ENCODE measurements at regions not wholly inside any gene's neighbourhood (a gene's known extent, or its start where the extent isn't known, plus 50 kb on each side); places are given as distances from the start of the nearest gene placed in this dataset.

- Mint-ChIP-seq H3K4me1 (ENCODE audit: unreplicated experiment) (no peaks in the 10 kb centered on the region), H3K27me3 (ENCODE audit: unreplicated experiment) (peaks cover 4% of the 10 kb centered on the region), H3K36me3 (ENCODE audit: unreplicated experiment) (no peaks in the 10 kb centered on the region), H3K4me3 (ENCODE audit: unreplicated experiment) (no peak overlapping the region), H3K9me3 (ENCODE audit: unreplicated experiment) (peaks cover 20% of the 10 kb centered on the region), H3K27ac (ENCODE audit: unreplicated experiment) (no peak overlapping the region)
- no peak for DNase-seq (ENCODE audit: extremely low spot score, unreplicated experiment)
- TF ChIP-seq CTCF (IDR thresholded peaks at IDR 0.05): no peak
Observed at GRCh38 chr3:89570465-89570864, 463.0 kb downstream of the EPHA3 start.

GRCh38 chr3:89571298-89571697, 463.9 kb downstream of the EPHA3 start:
- Mint-ChIP-seq H3K4me3 (ENCODE audit: unreplicated experiment) (no peak overlapping the region), H3K36me3 (ENCODE audit: unreplicated experiment) (no peaks in the 10 kb centered on the region), H3K9me3 (ENCODE audit: unreplicated experiment) (peaks cover 12% of the 10 kb centered on the region), H3K27ac (ENCODE audit: unreplicated experiment) (no peak overlapping the region), H3K27me3 (ENCODE audit: unreplicated experiment) (peaks cover 4% of the 10 kb centered on the region), H3K4me1 (ENCODE audit: unreplicated experiment) (no peaks in the 10 kb centered on the region)
- no peak for TF ChIP-seq CTCF (IDR thresholded peaks at IDR 0.05)
- no peak for DNase-seq (ENCODE audit: extremely low spot score, unreplicated experiment)

GRCh38 chr3:89571707-89572106, 464.3 kb downstream of the EPHA3 start:
- Mint-ChIP-seq H3K36me3 (ENCODE audit: unreplicated experiment) (no peaks in the 10 kb centered on the region), H3K27ac (ENCODE audit: unreplicated experiment) (no peak overlapping the region), H3K27me3 (ENCODE audit: unreplicated experiment) (peaks cover 4% of the 10 kb centered on the region)

GRCh38 chr3:89572261-89572660, 464.8 kb downstream of the EPHA3 start:
- H3K27me3 Mint-ChIP-seq (ENCODE audit: unreplicated experiment): peaks cover 4% of the 10 kb centered on the region
- H3K9me3 Mint-ChIP-seq (ENCODE audit: unreplicated experiment): peaks cover 5% of the 10 kb centered on the region
- no peak for TF ChIP-seq CTCF (IDR thresholded peaks at IDR 0.05)
- H3K4me3 Mint-ChIP-seq (ENCODE audit: unreplicated experiment): no peak overlapping the region
- H3K27ac Mint-ChIP-seq (ENCODE audit: unreplicated experiment): no peak overlapping the region
- no peak for DNase-seq (ENCODE audit: extremely low spot score, unreplicated experiment)
- H3K4me1 Mint-ChIP-seq (ENCODE audit: unreplicated experiment): no peaks in the 10 kb centered on the region
- no peaks in the 10 kb centered on the region for H3K36me3 Mint-ChIP-seq (ENCODE audit: unreplicated experiment)

More at GRCh38 chr3:89571707-89572106, 464.3 kb downstream of the EPHA3 start:
- no peak for TF ChIP-seq CTCF (IDR thresholded peaks at IDR 0.05)
- Mint-ChIP-seq H3K4me1 (ENCODE audit: unreplicated experiment) (no peaks in the 10 kb centered on the region), H3K9me3 (ENCODE audit: unreplicated experiment) (peaks cover 11% of the 10 kb centered on the region), H3K4me3 (ENCODE audit: unreplicated experiment) (no peak overlapping the region)
- DNase-seq (ENCODE audit: extremely low spot score, unreplicated experiment): no peak

GRCh38 chr3:89576417-89576816, 469.0 kb downstream of the EPHA3 start:
- no peak for TF ChIP-seq CTCF (IDR thresholded peaks at IDR 0.05)
- H3K36me3 Mint-ChIP-seq (ENCODE audit: unreplicated experiment): no peaks in the 10 kb centered on the region
- H3K4me3 Mint-ChIP-seq (ENCODE audit: unreplicated experiment): no peak overlapping the region
- peaks cover 3% of the 10 kb centered on the region for H3K27me3 Mint-ChIP-seq (ENCODE audit: unreplicated experiment)
- no peak overlapping the region for H3K27ac Mint-ChIP-seq (ENCODE audit: unreplicated experiment)
- H3K4me1 Mint-ChIP-seq (ENCODE audit: unreplicated experiment): no peaks in the 10 kb centered on the region
- no peaks in the 10 kb centered on the region for H3K9me3 Mint-ChIP-seq (ENCODE audit: unreplicated experiment)
- no peak for DNase-seq (ENCODE audit: extremely low spot score, unreplicated experiment)
